Fibroblast of lung (primary cell): ENCODE measurements at regions not wholly inside any gene's neighbourhood (a gene's known extent, or its start where the extent isn't known, plus 50 kb on each side); places are given as distances from the start of the nearest gene placed in this dataset.

ENCODE experiments used
- EZH2 ChIP-seq: IDR thresholded peaks from 2 replicates; pipeline ENCODE4 v1.5.1; 2012; ENCODE audit warnings: low read length, control low read depth, mild to moderate bottlenecking; ENCODE audit errors: missing control alignments
- TF ChIP-seq, protein P1 (sequence below), 2 donors: IDR thresholded peaks in 1 of 2; conservative IDR thresholded peaks in 1 of 2; 1 replicate in 1 of 2; 2 replicates in 1 of 2; pipeline ENCODE4 v1.5.1; 2011 to 2012; ENCODE audit warnings: low read length in 2 of 2, control low read depth in 1 of 2, inconsistent platforms in 1 of 2, low read depth in 1 of 2, mild to moderate bottlenecking in 1 of 2

DNA sequence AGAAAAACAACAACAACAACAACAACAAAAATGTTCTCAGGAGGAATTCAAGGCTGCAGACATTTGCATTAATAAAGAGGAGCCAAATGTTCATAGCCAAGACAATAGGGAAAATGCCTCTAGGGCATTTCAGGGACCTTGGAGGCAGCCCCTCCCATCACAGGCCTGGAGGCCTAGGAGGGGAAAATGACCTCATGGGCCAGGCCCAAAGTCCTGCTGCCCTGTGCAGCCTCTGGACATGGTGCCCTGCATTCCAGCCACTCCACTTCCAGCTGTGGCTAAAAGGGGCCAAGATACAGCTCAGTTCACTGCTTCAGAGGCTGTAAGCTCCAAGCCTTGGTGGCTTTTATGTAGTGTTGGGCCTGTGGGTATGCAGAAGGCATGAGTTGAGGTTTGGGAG, 314.5 kb downstream of the CYRIA start:
- TF ChIP-seq, protein P1, sequence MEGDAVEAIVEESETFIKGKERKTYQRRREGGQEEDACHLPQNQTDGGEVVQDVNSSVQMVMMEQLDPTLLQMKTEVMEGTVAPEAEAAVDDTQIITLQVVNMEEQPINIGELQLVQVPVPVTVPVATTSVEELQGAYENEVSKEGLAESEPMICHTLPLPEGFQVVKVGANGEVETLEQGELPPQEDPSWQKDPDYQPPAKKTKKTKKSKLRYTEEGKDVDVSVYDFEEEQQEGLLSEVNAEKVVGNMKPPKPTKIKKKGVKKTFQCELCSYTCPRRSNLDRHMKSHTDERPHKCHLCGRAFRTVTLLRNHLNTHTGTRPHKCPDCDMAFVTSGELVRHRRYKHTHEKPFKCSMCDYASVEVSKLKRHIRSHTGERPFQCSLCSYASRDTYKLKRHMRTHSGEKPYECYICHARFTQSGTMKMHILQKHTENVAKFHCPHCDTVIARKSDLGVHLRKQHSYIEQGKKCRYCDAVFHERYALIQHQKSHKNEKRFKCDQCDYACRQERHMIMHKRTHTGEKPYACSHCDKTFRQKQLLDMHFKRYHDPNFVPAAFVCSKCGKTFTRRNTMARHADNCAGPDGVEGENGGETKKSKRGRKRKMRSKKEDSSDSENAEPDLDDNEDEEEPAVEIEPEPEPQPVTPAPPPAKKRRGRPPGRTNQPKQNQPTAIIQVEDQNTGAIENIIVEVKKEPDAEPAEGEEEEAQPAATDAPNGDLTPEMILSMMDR (conservative IDR thresholded peaks at IDR 0.05 in 1 of 2, IDR thresholded peaks at IDR 0.05 in 1 of 2; ENCODE audit: low read depth in 1 of 2, low read length in 2 of 2) = no peak
- TF ChIP-seq EZH2 = no peak
